CD14-positive monocyte (primary cell): ENCODE measurements at regions not wholly inside any gene's neighbourhood (a gene's known extent, or its start where the extent isn't known, plus 50 kb on each side); places are given as distances from the start of the nearest gene placed in this dataset.

Source experiments
- DNase-seq, 3 donors: peaks; one replicate each; pipeline ENCODE4 v3.0.0-alpha.2; 2011 to 2022
- H2AFZ ChIP-seq: 2 replicates; pipeline ENCODE4 v1.6.0; 2012; ENCODE audit warnings: mild to moderate bottlenecking, low read depth, low read length, inconsistent platforms; ENCODE audit not compliant: insufficient read depth, poor library complexity, severe bottlenecking
- H3K27ac ChIP-seq, 2 donors: 1 replicate in 1 of 2; 2 replicates in 1 of 2; pipeline ENCODE4 v1.5.1; 2012 to 2013; ENCODE audit warnings: low read length in 2 of 2, control low read depth in 1 of 2, inconsistent platforms in 1 of 2, low read depth in 1 of 2, mild to moderate bottlenecking in 1 of 2
- H3K27me3 ChIP-seq, 2 donors: one replicate each; pipeline versions ENCODE4 v1.6.0 to v1.6.1; 2011 to 2013; ENCODE audit warnings: low read length in 2 of 2; ENCODE audit not compliant: control insufficient read depth in 2 of 2, insufficient read depth in 2 of 2
- H3K36me3 ChIP-seq, 2 donors: replicated peaks in 1 of 2; 1 replicate in 1 of 2; 2 replicates in 1 of 2; pipeline versions ENCODE4 v1.5.1 to v1.6.1; 2012 to 2013; ENCODE audit warnings: low read length in 2 of 2, control low read depth in 1 of 2, inconsistent platforms in 1 of 2, mild to moderate bottlenecking in 1 of 2; ENCODE audit not compliant: insufficient read depth in 2 of 2, control insufficient read depth in 1 of 2
- H3K4me1 ChIP-seq, 2 donors: 1 replicate in 1 of 2; 2 replicates in 1 of 2; pipeline versions ENCODE4 v1.5.1 to v1.6.1; 2012 to 2013; ENCODE audit warnings: low read length in 2 of 2, control low read depth in 1 of 2, inconsistent platforms in 1 of 2, mild to moderate bottlenecking in 1 of 2, moderate library complexity in 1 of 2; ENCODE audit not compliant: insufficient read depth in 2 of 2, control insufficient read depth in 1 of 2
- H3K4me2 ChIP-seq: replicated peaks from 2 replicates; pipeline ENCODE3; 2012; ENCODE audit warnings: low read length, moderate library complexity, mild to moderate bottlenecking; ENCODE audit not compliant: poor library complexity, severe bottlenecking; ENCODE audit errors: extremely low read depth
- H3K4me3 ChIP-seq, 3 experiments: fragments of 200-600 bp in 1 of 3; sonication (generic) in 1 of 3; replicated peaks in 1 of 3; 1 replicate in 2 of 3; 2 replicates in 1 of 3; pipeline ENCODE4 v1.5.1; 2011 to 2013; ENCODE audit warnings: low read length in 3 of 3, mild to moderate bottlenecking in 3 of 3, control low read depth in 2 of 3, low read depth in 2 of 3, inconsistent platforms in 1 of 3, moderate library complexity in 1 of 3
- H3K79me2 ChIP-seq: 2 replicates; pipeline ENCODE4 v1.6.0; 2012; ENCODE audit warnings: mild to moderate bottlenecking, control low read depth, inconsistent platforms, low read length, moderate library complexity; ENCODE audit not compliant: insufficient read depth
- H3K9ac ChIP-seq: 2 replicates; pipeline ENCODE4 v1.6.0; 2017; ENCODE audit warnings: low read length, mild to moderate bottlenecking; ENCODE audit not compliant: insufficient read depth, poor library complexity, severe bottlenecking
- H3K9me3 ChIP-seq, 2 donors: replicated peaks in 1 of 2; 1 replicate in 1 of 2; 2 replicates in 1 of 2; pipeline versions ENCODE4 v1.5.1 to v1.6.1; 2012 to 2013; ENCODE audit warnings: low read length in 2 of 2, control low read depth in 1 of 2; ENCODE audit not compliant: control insufficient read depth in 1 of 2, insufficient read depth in 1 of 2
- H4K20me1 ChIP-seq: 2 replicates; pipeline ENCODE4 v1.6.0; 2012; ENCODE audit warnings: mild to moderate bottlenecking, low read length, control low read depth, moderate library complexity; ENCODE audit not compliant: insufficient read depth
- H3K27ac Mint-ChIP-seq, 7 donors: one replicate each; pipeline ENCODE4 v1.8.0; 2020; ENCODE audit warnings: mild to moderate bottlenecking in 7 of 7, mixed read lengths in 7 of 7, moderate library complexity in 6 of 7, inconsistent platforms in 2 of 7
- H3K27me3 Mint-ChIP-seq, 3 donors: one replicate each; pipeline ENCODE4 v1.8.0; 2021 to 2022; ENCODE audit warnings: low read depth in 3 of 3, mild to moderate bottlenecking in 3 of 3, mixed read lengths in 3 of 3, moderate library complexity in 3 of 3, inconsistent platforms in 1 of 3
- H3K36me3 Mint-ChIP-seq, 2 donors: one replicate each; pipeline ENCODE4 v1.8.0; 2020; ENCODE audit warnings: mixed read lengths in 2 of 2, inconsistent platforms in 1 of 2, mild to moderate bottlenecking in 1 of 2
- H3K4me1 Mint-ChIP-seq: one replicate; pipeline ENCODE4 v1.8.0; 2020; ENCODE audit warnings: mild to moderate bottlenecking, mixed read lengths
- H3K4me3 Mint-ChIP-seq, 2 donors: one replicate each; pipeline ENCODE4 v1.8.0; 2020; ENCODE audit warnings: mild to moderate bottlenecking in 2 of 2, mixed read lengths in 2 of 2, moderate library complexity in 1 of 2
- H3K9me3 Mint-ChIP-seq, 7 donors: one replicate each; pipeline ENCODE4 v1.8.0; 2020 to 2022; ENCODE audit warnings: mixed read lengths in 7 of 7, mild to moderate bottlenecking in 6 of 7, moderate library complexity in 6 of 7, inconsistent platforms in 2 of 7
- CTCF ChIP-seq: fragments of 200-600 bp; IDR thresholded peaks from one replicate; pipeline ENCODE4 v1.8.0; 2022; ENCODE audit warnings: antibody characterized with exemption, mild to moderate bottlenecking
- WGBS: methylation state at CpG from one replicate; pipeline ENCODE4 v1.1.5; 2013; ENCODE audit warnings: missing lambda C conversion rate; ENCODE audit not compliant: insufficient coverage; 5-methylcytosine and 5-hydroxymethylcytosine counted together
- intact Hi-C, 2 donors: fragments of 100-400 bp; cut with micrococcal nuclease; formaldehyde crosslinking; loops; one replicate each; pipeline versions ENCODE4 v1.15.0 to v1.15.1; 2023

- H3K9me3 ChIP-seq: no peaks in the 10 kb centered on the region
- no peaks in the 10 kb centered on the region for H3K36me3 ChIP-seq
- no peaks in the 10 kb centered on the region for H3K36me3 Mint-ChIP-seq
- no peak overlapping the region for H3K4me2 ChIP-seq
- H3K4me1 Mint-ChIP-seq: no peaks in the 10 kb centered on the region
- no peaks in the 10 kb centered on the region for H3K4me1 ChIP-seq
- peaks cover 6 to 9% (median 8%) of the 10 kb centered on the region in 3 donors for H3K27me3 Mint-ChIP-seq
- DNase-seq: no peak
- H3K79me2 ChIP-seq: no peaks in the 10 kb centered on the region
- H3K9ac ChIP-seq: no peak overlapping the region
- H3K27ac Mint-ChIP-seq: no peak overlapping the region
- H3K27me3 ChIP-seq: peaks cover 0 to 4% of the 10 kb centered on the region in 2 donors
- no peak overlapping the region for H3K27ac ChIP-seq
- no peaks in the 10 kb centered on the region for H4K20me1 ChIP-seq
- H3K4me3 Mint-ChIP-seq: no peak overlapping the region
- intact Hi-C loops: no loop called here
- H2AFZ ChIP-seq: no peak overlapping the region
- no peak for TF ChIP-seq CTCF
- H3K4me3 ChIP-seq: no peak overlapping the region
- WGBS: 91% methylated on average over 7 of the region's 12 CpGs
- H3K9me3 Mint-ChIP-seq: peaks cover 0 to 3% (median 0%) of the 10 kb centered on the region in 7 donors
These were observed 73.0 kb upstream of the SHISAL1 start for GRCh38 chr22:44385781-44386180.

- H4K20me1 ChIP-seq: no peaks in the 10 kb centered on the region
- H3K9me3 Mint-ChIP-seq: peaks cover 0 to 3% (median 0%) of the 10 kb centered on the region in 7 donors
- no peaks in the 10 kb centered on the region for H3K4me1 Mint-ChIP-seq
- no peak overlapping the region for H3K4me3 ChIP-seq
- DNase-seq: no peak
- H3K9ac ChIP-seq: no peak overlapping the region
- no peaks in the 10 kb centered on the region for H3K36me3 Mint-ChIP-seq
- no peaks in the 10 kb centered on the region for H3K79me2 ChIP-seq
- no peaks in the 10 kb centered on the region for H3K9me3 ChIP-seq
- no peak overlapping the region for H3K27ac ChIP-seq
- H2AFZ ChIP-seq: no peak overlapping the region
- no peak overlapping the region for H3K4me2 ChIP-seq
- no peak for TF ChIP-seq CTCF
- WGBS: 91% methylated on average over 10 of the region's 14 CpGs
- intact Hi-C loops: no loop called here
- H3K27me3 ChIP-seq: peaks cover 0 to 4% of the 10 kb centered on the region in 2 donors
- H3K4me1 ChIP-seq: no peaks in the 10 kb centered on the region
- no peaks in the 10 kb centered on the region for H3K36me3 ChIP-seq
- no peak overlapping the region for H3K4me3 Mint-ChIP-seq
- H3K27me3 Mint-ChIP-seq: peaks cover 5 to 8% (median 8%) of the 10 kb centered on the region in 3 donors
- no peak overlapping the region for H3K27ac Mint-ChIP-seq
These were observed 72.5 kb upstream of the SHISAL1 start for GRCh38 chr22:44385296-44385610.
